Urinary bladder (tissue), 3 donors: ENCODE measurements at regions not wholly inside any gene's neighbourhood (a gene's known extent, or its start where the extent isn't known, plus 50 kb on each side); places are given as distances from the start of the nearest gene placed in this dataset.
A peak's percentile ranks its signal among the peaks of the same experiment; 100 is the strongest.

ENCODE experiments used
- DNase-seq: peaks from one replicate; pipeline ENCODE4 v3.0.0-alpha.2; 2015; ENCODE audit errors: extremely low spot score
- H3K27ac ChIP-seq: one replicate; pipeline ENCODE4 v1.5.1; 2013; ENCODE audit warnings: low read depth, mild to moderate bottlenecking, moderate library complexity
- H3K36me3 ChIP-seq: one replicate; pipeline ENCODE4 v1.6.1; 2013; ENCODE audit warnings: mild to moderate bottlenecking, moderate library complexity; ENCODE audit not compliant: insufficient read depth
- H3K4me1 ChIP-seq: one replicate; pipeline ENCODE4 v1.6.1; 2013; ENCODE audit warnings: mild to moderate bottlenecking, moderate library complexity; ENCODE audit not compliant: insufficient read depth
- H3K4me3 ChIP-seq: one replicate; pipeline ENCODE4 v1.5.1; 2013; ENCODE audit warnings: low read depth, low read length
- WGBS: extraction: QIAGEN DNeasy Blood & Tissue Kit; methylation state at CpG from one replicate; pipeline ENCODE4 v1.1.7; 2013; 5-methylcytosine and 5-hydroxymethylcytosine counted together
- donor health status: healthy with polysubstance abuse.
- donor health status: healthy.

DNA sequence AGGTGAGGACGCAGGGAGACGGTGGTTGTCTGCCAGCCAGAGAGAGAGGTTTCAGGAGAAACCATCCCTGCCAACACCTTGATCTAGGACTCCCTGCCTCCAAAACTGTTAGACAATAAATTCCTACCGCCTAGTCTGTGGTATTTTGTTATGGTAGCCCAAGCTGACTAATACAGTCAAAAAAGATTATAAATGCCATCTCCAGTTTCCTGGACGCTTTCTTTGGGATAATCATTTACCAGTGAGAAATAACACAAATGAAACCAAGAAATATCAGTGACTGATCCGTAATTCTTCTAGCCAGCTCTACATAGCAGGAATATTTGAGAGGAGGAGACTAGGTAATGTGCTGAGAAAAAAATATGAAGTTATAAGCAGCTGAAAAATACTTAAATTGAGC lies 707.8 kb upstream of the LMCD1 start:
- no peaks in the 10 kb centered on the region for H3K4me1 ChIP-seq
- H3K36me3 ChIP-seq = no peaks in the 10 kb centered on the region
- no peak overlapping the region for H3K4me3 ChIP-seq
- no peak overlapping the region for H3K27ac ChIP-seq
- no peak for DNase-seq
- whole genome bisulfite sequencing = 86% methylated on average over 5 of the region's 5 CpGs

DNA sequence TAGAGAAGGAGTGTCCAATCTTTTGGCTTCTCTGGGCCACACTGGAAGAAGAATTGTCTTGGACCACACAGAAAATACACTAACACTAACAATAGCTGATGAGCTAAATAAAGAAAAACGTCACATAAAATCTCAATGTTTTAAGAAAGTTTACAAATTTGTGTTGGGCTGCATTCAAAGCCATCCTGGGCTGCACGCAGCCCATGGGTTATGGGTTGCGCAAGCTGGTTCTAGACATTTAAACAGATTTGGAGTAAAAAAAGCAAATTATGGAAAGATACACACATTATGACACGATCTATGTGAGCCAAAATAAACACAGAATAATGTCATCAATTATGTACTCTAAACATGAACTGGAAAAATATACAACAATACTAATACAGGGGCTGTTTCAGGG lies 703.3 kb upstream of the LMCD1 start:
- Histone ChIP-seq H3K36me3 (no peaks in the 10 kb centered on the region), H3K4me3 (no peak overlapping the region), H3K4me1 (no peaks in the 10 kb centered on the region), H3K27ac (no peak overlapping the region)
- no peak for DNase-seq
- 50% methylated on average over 4 of the region's 4 CpGs for whole genome bisulfite sequencing

- H3K4me1 ChIP-seq = no peaks in the 10 kb centered on the region
- H3K4me3 ChIP-seq = no peak overlapping the region
- H3K27ac ChIP-seq = no peak overlapping the region
- no peaks in the 10 kb centered on the region for H3K36me3 ChIP-seq
- 60% methylated on average over 4 of the region's 4 CpGs for WGBS
- no peak for DNase-seq
These were observed 701.4 kb upstream of the LMCD1 start for GRCh38 chr3:7800006-7800780.

DNA sequence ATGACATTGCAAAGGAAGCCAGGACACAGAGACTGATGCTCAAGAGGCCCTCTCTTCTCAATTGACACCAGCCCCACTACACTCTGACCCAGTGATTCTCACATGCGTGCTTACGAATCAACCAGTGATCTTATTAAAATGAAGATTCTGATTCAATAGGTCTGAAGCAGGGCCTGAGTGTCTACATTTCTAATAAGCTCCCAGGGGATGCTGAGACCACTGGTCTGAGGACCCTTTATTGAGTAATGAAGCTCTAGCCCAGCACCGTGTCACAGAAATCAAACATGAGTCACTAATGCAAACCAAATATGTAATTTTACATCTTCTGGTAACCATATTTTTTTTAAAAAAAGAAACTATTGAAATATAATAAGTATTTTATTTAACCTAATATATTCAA lies 689.1 kb upstream of the LMCD1 start:
- no peaks in the 10 kb centered on the region for H3K36me3 ChIP-seq
- DNase-seq = no peak
- no peaks in the 10 kb centered on the region for H3K4me1 ChIP-seq
- 97% methylated on average over 3 of the region's 3 CpGs for WGBS
- no peak overlapping the region for H3K27ac ChIP-seq
- no peak overlapping the region for H3K4me3 ChIP-seq

- H3K36me3 ChIP-seq = no peaks in the 10 kb centered on the region
- 32% methylated on average over 1 of the region's 1 CpG for WGBS
- H3K27ac ChIP-seq = no peak overlapping the region
- no peak for DNase-seq
- no peak overlapping the region for H3K4me3 ChIP-seq
- no peaks in the 10 kb centered on the region for H3K4me1 ChIP-seq
These were observed 688.3 kb upstream of the LMCD1 start for GRCh38 chr3:7813365-7813764.

GRCh38 chr3:7817239-7817638 lies 684.4 kb upstream of the LMCD1 start:
- Histone ChIP-seq H3K27ac (no peak overlapping the region), H3K4me3 (no peak overlapping the region), H3K4me1 (no peaks in the 10 kb centered on the region), H3K36me3 (no peaks in the 10 kb centered on the region)
- 96% methylated on average over 3 of the region's 3 CpGs for WGBS
- DNase-seq = no peak

GRCh38 chr3:7820969-7821368 lies 680.7 kb upstream of the LMCD1 start:
- Histone ChIP-seq H3K27ac (no peak overlapping the region), H3K4me1 (no peaks in the 10 kb centered on the region), H3K4me3 (no peak overlapping the region), H3K36me3 (no peaks in the 10 kb centered on the region)
- over 99% methylated on average over 2 of the region's 2 CpGs for WGBS
- DNase-seq = no peak

DNA sequence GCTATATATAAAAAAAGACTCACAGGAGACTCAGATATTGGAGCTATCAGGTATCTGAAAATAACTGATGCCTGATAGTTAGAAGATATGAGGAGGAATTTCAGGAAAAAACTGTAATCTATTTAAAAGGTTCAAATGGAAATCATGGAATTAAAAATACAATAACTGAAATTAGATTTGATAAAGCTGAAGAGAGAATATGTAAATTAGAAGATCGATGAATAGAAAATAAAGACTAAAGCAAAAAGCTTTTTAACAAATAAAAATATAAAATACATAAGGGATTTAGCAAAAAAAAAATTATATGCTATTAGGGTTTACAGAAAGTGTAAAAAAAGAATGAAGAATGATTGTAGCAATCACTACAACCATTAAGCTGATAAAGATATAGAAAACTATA lies 679.8 kb upstream of the LMCD1 start:
- Histone ChIP-seq H3K4me1 (no peaks in the 10 kb centered on the region), H3K36me3 (no peaks in the 10 kb centered on the region), H3K4me3 (no peak overlapping the region), H3K27ac (no peak overlapping the region)
- WGBS = 91% methylated on average over 1 of the region's 1 CpG
- DNase-seq = no peak

- Histone ChIP-seq H3K36me3 (no peaks in the 10 kb centered on the region), H3K4me3 (no peak overlapping the region), H3K27ac (no peak overlapping the region), H3K4me1 (no peaks in the 10 kb centered on the region)
- DNase-seq = peak; percentile 8
- WGBS = 12% methylated on average over 1 of the region's 1 CpG
These were observed 660.2 kb upstream of the LMCD1 start for GRCh38 chr3:7841451-7841850.

DNA sequence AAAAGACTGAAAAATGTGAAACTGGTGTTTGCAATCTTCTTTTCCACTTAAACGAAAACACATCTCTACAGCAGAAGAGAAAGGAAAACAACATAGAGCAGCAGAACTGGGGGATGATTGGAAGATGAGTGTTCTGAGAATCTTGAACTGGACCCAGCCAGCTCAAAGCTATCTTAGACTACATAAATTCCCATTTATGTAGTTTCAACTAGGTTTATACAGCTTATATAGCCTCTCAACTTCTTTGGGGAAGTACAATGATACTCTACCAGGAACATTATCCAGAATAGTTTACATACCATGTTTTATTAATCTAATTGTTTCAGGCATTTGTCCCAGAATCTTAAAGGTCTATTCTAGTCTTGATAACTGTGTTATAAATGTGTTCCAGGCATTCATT lies 658.2 kb upstream of the LMCD1 start:
- no peaks in the 10 kb centered on the region for H3K36me3 ChIP-seq
- H3K4me1 ChIP-seq = no peaks in the 10 kb centered on the region
- H3K4me3 ChIP-seq = no peak overlapping the region
- 39% methylated on average over 1 of the region's 1 CpG for WGBS
- H3K27ac ChIP-seq = no peak overlapping the region
- DNase-seq = peak; percentile 39

DNA sequence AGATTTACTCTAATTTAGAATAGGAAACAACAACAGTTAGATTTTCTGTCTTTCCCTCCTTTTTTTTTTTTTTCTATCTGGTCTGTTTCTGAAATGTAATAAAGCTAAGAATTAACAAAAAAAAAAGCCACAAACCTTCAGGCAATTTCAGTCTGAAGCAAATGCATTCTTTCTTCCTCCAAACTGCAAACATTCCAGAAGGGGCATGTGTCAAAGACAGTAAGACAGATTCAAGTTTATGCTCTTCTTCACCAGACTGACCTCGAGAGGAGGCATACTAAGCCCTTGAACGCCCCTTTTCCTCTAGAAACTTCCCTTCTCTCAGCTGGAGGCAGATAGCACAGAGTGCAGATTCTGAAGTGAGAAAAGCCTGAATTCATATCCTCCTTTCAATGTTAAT lies 654.6 kb upstream of the LMCD1 start:
- DNase-seq = no peak
- H3K36me3 ChIP-seq = no peaks in the 10 kb centered on the region
- H3K4me3 ChIP-seq = no peak overlapping the region
- H3K27ac ChIP-seq = no peak overlapping the region
- WGBS = 35% methylated on average over 2 of the region's 2 CpGs
- H3K4me1 ChIP-seq = no peaks in the 10 kb centered on the region

DNA sequence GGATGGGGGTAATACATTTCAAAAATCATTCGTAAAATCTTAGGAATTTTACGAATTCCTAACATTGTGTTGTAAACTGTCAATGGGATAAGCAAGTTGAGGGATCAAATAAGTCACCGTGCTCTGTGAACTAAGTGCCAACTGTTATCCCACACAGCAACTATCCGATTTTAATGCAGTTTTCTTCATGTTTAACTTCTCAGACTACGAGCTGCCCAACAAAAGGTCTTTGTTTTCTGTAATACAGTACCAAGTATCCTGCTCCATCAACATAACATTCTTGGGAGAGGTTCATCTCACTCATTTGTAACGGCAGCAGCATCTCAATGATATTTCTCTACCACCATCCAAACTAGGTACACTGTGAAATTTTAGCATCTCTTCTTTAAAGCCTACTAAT lies 654.1 kb upstream of the LMCD1 start:
- no peak overlapping the region for H3K27ac ChIP-seq
- H3K4me3 ChIP-seq = no peak overlapping the region
- H3K36me3 ChIP-seq = no peaks in the 10 kb centered on the region
- no peaks in the 10 kb centered on the region for H3K4me1 ChIP-seq
- WGBS = 78% methylated on average over 6 of the region's 6 CpGs
- no peak for DNase-seq

GRCh38 chr3:7854266-7854665 lies 647.4 kb upstream of the LMCD1 start:
- WGBS = 90% methylated on average over 3 of the region's 3 CpGs
- DNase-seq = no peak
- Histone ChIP-seq H3K36me3 (no peaks in the 10 kb centered on the region), H3K4me3 (no peak overlapping the region), H3K27ac (no peak overlapping the region), H3K4me1 (no peaks in the 10 kb centered on the region)

GRCh38 chr3:7854721-7855120 lies 646.9 kb upstream of the LMCD1 start:
- DNase-seq = no peak
- H3K27ac ChIP-seq = no peak overlapping the region
- H3K4me1 ChIP-seq = no peaks in the 10 kb centered on the region
- 91% methylated on average over 5 of the region's 5 CpGs for WGBS
- no peaks in the 10 kb centered on the region for H3K36me3 ChIP-seq
- H3K4me3 ChIP-seq = no peak overlapping the region

GRCh38 chr3:7865611-7866010 lies 636.0 kb upstream of the LMCD1 start:
- 98% methylated on average over 4 of the region's 4 CpGs for WGBS
- no peak for DNase-seq
- H3K36me3 ChIP-seq = no peaks in the 10 kb centered on the region
- no peaks in the 10 kb centered on the region for H3K4me1 ChIP-seq
- H3K4me3 ChIP-seq = no peak overlapping the region
- H3K27ac ChIP-seq = no peak overlapping the region
